IMR-90 (cell line): ENCODE measurements at regions not wholly inside any gene's neighbourhood (a gene's known extent, or its start where the extent isn't known, plus 50 kb on each side); places are given as distances from the start of the nearest gene placed in this dataset.

Experiments used
- ATAC-seq: fragments of 200-7000 bp; cut with Tn5 transposase; 2 replicates; pipeline ENCODE4 v1.9.1; 2020; ENCODE audit warnings: low read depth, mild to moderate bottlenecking, moderate library complexity
- BruUV-seq: library from RNA; stranded (reverse); fragments of 400-500 nt; replicated peaks from 2 replicates; lab custom pipeline; 2021; lab: Mats Ljungman, UMichigan
- CTCF ChIA-PET: fragments of 300-600 bp; formaldehyde crosslinking; extraction: SDS; loops from one replicate; lab custom pipeline; 2021; ENCODE audit warnings: antibody characterized with exemption; lab: Yijun Ruan, JAX
- POLR2A ChIA-PET: fragments of 300-600 bp; sonication (Branson Sonifier 250); formaldehyde crosslinking; loops from one replicate; lab custom pipeline; 2022; ENCODE audit warnings: antibody characterized with exemption; ENCODE audit not compliant: unreplicated experiment; lab: Charles Lee
- DNase-seq: peaks from one replicate; pipeline ENCODE4 v3.0.0; 2013
- H2AFZ ChIP-seq: replicated peaks from 2 replicates; pipeline ENCODE3; 2013; ENCODE audit warnings: low read length, mild to moderate bottlenecking; ENCODE audit not compliant: poor library complexity
- H2AK5ac ChIP-seq: 2 replicates; pipeline ENCODE4 v1.6.1; 2013; ENCODE audit warnings: low read depth, low read length, inconsistent platforms
- H2AK9ac ChIP-seq: replicated peaks from 2 replicates; pipeline ENCODE3; 2013; ENCODE audit warnings: mild to moderate bottlenecking, low read depth, low read length, moderate library complexity; ENCODE audit not compliant: poor library complexity
- H2BK120ac ChIP-seq: 2 replicates; pipeline ENCODE4 v1.6.1; 2013; ENCODE audit warnings: low read depth, low read length, inconsistent platforms
- H2BK15ac ChIP-seq: 3 replicates; pipeline ENCODE4 v1.6.1; 2013; ENCODE audit warnings: low read depth, low read length, inconsistent platforms
- H2BK20ac ChIP-seq: 2 replicates; pipeline ENCODE4 v1.6.1; 2013; ENCODE audit warnings: low read depth, mild to moderate bottlenecking, inconsistent platforms, low read length, moderate library complexity
- H2BK5ac ChIP-seq: 2 replicates; pipeline ENCODE4 v1.6.1; 2013; ENCODE audit warnings: mild to moderate bottlenecking, low read depth, low read length, inconsistent platforms; ENCODE audit not compliant: poor library complexity, severe bottlenecking
- H3K14ac ChIP-seq: replicated peaks from 2 replicates; pipeline ENCODE4 v1.6.1; 2013; ENCODE audit warnings: low read depth, low read length, inconsistent platforms
- H3K18ac ChIP-seq: 2 replicates; pipeline ENCODE4 v1.6.1; 2013; ENCODE audit warnings: low read depth, low read length, control low read depth
- H3K23ac ChIP-seq: 2 replicates; pipeline ENCODE4 v1.6.1; 2013; ENCODE audit warnings: low read depth, low read length, inconsistent platforms
- H3K27ac ChIP-seq: 2 replicates; pipeline ENCODE4 v1.5.1; 2013; ENCODE audit warnings: mild to moderate bottlenecking, control low read depth, low read length; ENCODE audit not compliant: insufficient read depth
- H3K27me3 ChIP-seq: 2 replicates; pipeline ENCODE4 v1.6.1; 2013; ENCODE audit warnings: low read length; ENCODE audit not compliant: control insufficient read depth, insufficient read depth
- H3K36me3 ChIP-seq: 2 replicates; pipeline ENCODE4 v1.6.1; 2013; ENCODE audit warnings: low read length, mixed read lengths; ENCODE audit not compliant: control insufficient read depth, insufficient read depth
- H3K4ac ChIP-seq: 2 replicates; pipeline ENCODE4 v1.6.1; 2013; ENCODE audit warnings: low read depth, low read length, inconsistent platforms
- H3K4me1 ChIP-seq: 2 replicates; pipeline ENCODE4 v1.6.1; 2013; ENCODE audit warnings: low read length, mixed read lengths; ENCODE audit not compliant: control insufficient read depth, insufficient read depth
- H3K4me2 ChIP-seq: 2 replicates; pipeline ENCODE4 v1.6.1; 2013; ENCODE audit warnings: low read depth, mild to moderate bottlenecking, control low read depth, low read length, moderate library complexity
- H3K4me3 ChIP-seq: 2 replicates; pipeline ENCODE4 v1.5.1; 2013; ENCODE audit warnings: low read depth, mild to moderate bottlenecking, control low read depth, low read length, moderate library complexity; ENCODE audit not compliant: insufficient read depth
- H3K56ac ChIP-seq: 2 replicates; pipeline ENCODE4 v1.6.1; 2013; ENCODE audit warnings: low read length, inconsistent platforms; ENCODE audit not compliant: insufficient read depth; ENCODE audit errors: extremely low read depth
- H3K79me1 ChIP-seq, 2 experiments: 2 replicates each; pipeline ENCODE4 v1.6.1; 2013; ENCODE audit warnings: low read length in 2 of 2, inconsistent platforms in 1 of 2, low read depth in 1 of 2
- H3K9ac ChIP-seq: 2 replicates; pipeline ENCODE4 v1.6.1; 2013; ENCODE audit warnings: low read depth, low read length, control low read depth
- H3K9me1 ChIP-seq: 2 replicates; pipeline ENCODE4 v1.6.1; 2013; ENCODE audit warnings: low read length, inconsistent platforms; ENCODE audit not compliant: insufficient read depth
- H3K9me3 ChIP-seq: 2 replicates; pipeline ENCODE4 v1.6.1; 2013; ENCODE audit warnings: low read length; ENCODE audit not compliant: control insufficient read depth, insufficient read depth
- H4K20me1 ChIP-seq: 2 replicates; pipeline ENCODE4 v1.6.1; 2013; ENCODE audit warnings: low read length, inconsistent platforms; ENCODE audit not compliant: insufficient read depth
- H4K5ac ChIP-seq: 2 replicates; pipeline ENCODE4 v1.6.1; 2013; ENCODE audit warnings: mild to moderate bottlenecking, low read depth, low read length, control low read depth
- H4K8ac ChIP-seq, 2 experiments: 2 replicates each; pipeline ENCODE4 v1.6.1; 2013; ENCODE audit warnings: low read depth in 2 of 2, low read length in 2 of 2, control low read depth in 1 of 2, inconsistent platforms in 1 of 2
- H4K91ac ChIP-seq: 2 replicates; pipeline ENCODE4 v1.6.1; 2013; ENCODE audit warnings: low read depth, low read length, inconsistent platforms; ENCODE audit not compliant: insufficient read depth
- CEBPB ChIP-seq: IDR thresholded peaks from 2 replicates; pipeline ENCODE4 v1.6.1; 2012; ENCODE audit warnings: low read depth, low read length, improper control_type of control experiment
- CHD1 ChIP-seq: IDR thresholded peaks from 2 replicates; pipeline ENCODE4 v1.6.1; 2012; ENCODE audit warnings: low read depth, low read length, improper control_type of control experiment
- CTCF ChIP-seq: conservative IDR thresholded peaks from 2 replicates; pipeline ENCODE4 v1.5.1; 2012; ENCODE audit warnings: mild to moderate bottlenecking, low read depth, low read length, improper control_type of control experiment
- MAFK ChIP-seq: IDR thresholded peaks from 2 replicates; pipeline ENCODE4 v1.6.1; 2012; ENCODE audit warnings: low read depth, low read length, improper control_type of control experiment
- MAZ ChIP-seq: IDR thresholded peaks from 2 replicates; pipeline ENCODE4 v1.6.1; 2012; ENCODE audit warnings: low read depth, mild to moderate bottlenecking, low read length, improper control_type of control experiment, moderate library complexity, borderline replicate concordance
- MXI1 ChIP-seq: IDR thresholded peaks from 2 replicates; pipeline ENCODE4 v1.6.1; 2012; ENCODE audit warnings: low read depth, mild to moderate bottlenecking, low read length, moderate library complexity, borderline replicate concordance
- NFE2L2 ChIP-seq: fragments of 150-350 bp; IDR thresholded peaks from 2 replicates; pipeline ENCODE4 v1.6.1; 2016; ENCODE audit warnings: low read depth, mild to moderate bottlenecking, low read length
- POLR2A ChIP-seq: IDR thresholded peaks from 2 replicates; pipeline ENCODE4 v1.6.1; 2012; ENCODE audit warnings: mild to moderate bottlenecking, low read depth, low read length
- RAD21 ChIP-seq: IDR thresholded peaks from 2 replicates; pipeline ENCODE4 v1.6.1; 2012; ENCODE audit warnings: low read length, improper control_type of control experiment
- RFX5 ChIP-seq: IDR thresholded peaks from 2 replicates; pipeline ENCODE4 v1.8.0; 2012; ENCODE audit warnings: low read depth, mild to moderate bottlenecking, low read length, moderate library complexity
- SMC3 ChIP-seq: fragments of 150-350 bp; IDR thresholded peaks from 2 replicates; pipeline ENCODE4 v1.6.1; 2016; ENCODE audit warnings: low read depth, mild to moderate bottlenecking, antibody characterized with exemption, low read length, moderate library complexity
- WGBS, 2 experiments: methylation state at CpG; one replicate each; pipeline versions ENCODE4 v1.1.5 to v1.1.7; 2013; ENCODE audit warnings: missing lambda C conversion rate in 2 of 2; ENCODE audit not compliant: insufficient read length in 1 of 2; ENCODE audit errors: extremely low coverage in 2 of 2; 5-methylcytosine and 5-hydroxymethylcytosine counted together
- dilution Hi-C: fragments of 300-500 bp; cut with HindIII; formaldehyde crosslinking; loops from one replicate; pipeline ENCODE4 v1.14.3; 2018; ENCODE audit warnings: low sequenced_read_pairs; ENCODE audit not compliant: unreplicated experiment
- in situ Hi-C: fragments of 300-500 bp; cut with MboI; formaldehyde crosslinking; loops from 3 replicates; pipeline ENCODE4 v1.14.3; 2019; ENCODE audit warnings: low sequenced_read_pairs, inconsistent platforms, mixed read lengths
- intact Hi-C: fragments of 100-400 bp; cut with micrococcal nuclease; formaldehyde crosslinking; loops from 2 replicates; pipeline ENCODE4 v1.10.0; 2022

GRCh38 chr4:123945301-123945700 is 548.7 kb downstream of the SPRY1 start:
- Histone ChIP-seq H3K27me3 (no peaks in the 10 kb centered on the region), H2AK9ac (no peak overlapping the region), H3K56ac (no peak overlapping the region), H2BK15ac (no peak overlapping the region), H3K4me2 (no peak overlapping the region), H4K20me1 (no peaks in the 10 kb centered on the region), H2BK120ac (no peak overlapping the region), H3K4me1 (no peaks in the 10 kb centered on the region; the same call in 1 of the 2 replicates), H4K91ac (no peak overlapping the region), H3K18ac (no peak overlapping the region), H3K14ac (no peak overlapping the region), H2AFZ (no peak overlapping the region), H3K79me1 (no peaks in the 10 kb centered on the region), H3K36me3 (no peaks in the 10 kb centered on the region), H3K4ac (no peak overlapping the region), H3K23ac (no peak overlapping the region), H4K8ac (no peak overlapping the region), H2AK5ac (no peak overlapping the region), H2BK5ac (no peak overlapping the region), H3K27ac (no peak overlapping the region), H3K4me3 (no peak overlapping the region), H3K9me1 (no peaks in the 10 kb centered on the region), H2BK20ac (no peak overlapping the region), H3K9me3 (no peaks in the 10 kb centered on the region), H4K5ac (no peak overlapping the region), H3K9ac (no peak overlapping the region)
- BruUV-seq = no TSS peak
- in situ Hi-C loops = no loop called here
- intact Hi-C loops = no loop called here
- ChIA-PET POLR2A (no interaction called here), CTCF (interaction anchor here (0.7 kb wide), 1 partner anchor 72 kb away, joined by 3 read pairs; no protein-coding TSS in a partner anchor)
- WGBS, 2 experiments = 100% methylated on average over 2 of the region's 7 CpGs; no CpG with 5 or more reads in 1 of the 2 experiments
- dilution Hi-C loops = no loop called here
- no peak for TF ChIP-seq MAZ
- TF ChIP-seq NFE2L2 = no peak
- no peak for TF ChIP-seq RAD21
- TF ChIP-seq CHD1 = no peak
- no peak for TF ChIP-seq SMC3
- TF ChIP-seq POLR2A = no peak
- no peak for TF ChIP-seq MXI1
- no peak for TF ChIP-seq CEBPB
- TF ChIP-seq CTCF = no peak
- no peak for TF ChIP-seq RFX5
- TF ChIP-seq MAFK = no peak
- ATAC-seq (no peak), DNase-seq (no peak)
